ENCODE measurements at regions not wholly inside any gene's neighbourhood (a gene's known extent, or its start where the extent isn't known, plus 50 kb on each side); places are given as distances from the start of the nearest gene placed in this dataset.

GRCh38 chr3:135444058-135444457 lies 521.5 kb upstream of the PPP2R3A start:
- intact Hi-C loops (cut with micrococcal nuclease) (no loop called here), dilution Hi-C loops (cut with HindIII; ENCODE audit: low sequenced_read_pairs, unreplicated experiment) (no loop called here), in situ Hi-C loops (cut with MboI; ENCODE audit: low sequenced_read_pairs) (no loop called here)
- H4K20me1 ChIP-seq (ENCODE audit: insufficient read depth, low read length): no peaks in the 10 kb centered on the region
- no peaks in the 10 kb centered on the region for H3K79me1 ChIP-seq (ENCODE audit: low read depth in 1 of 2, low read length in 2 of 2)
- DNase-seq (no peak), ATAC-seq (ENCODE audit: low read depth) (no peak)
- no peak for TF ChIP-seq RFX5 (IDR thresholded peaks at IDR 0.05; ENCODE audit: low read depth, low read length)
- no peak for TF ChIP-seq USF2 (IDR thresholded peaks at IDR 0.05; ENCODE audit: low read depth, low read length)
- TF ChIP-seq NFE2L2 (IDR thresholded peaks at IDR 0.05; ENCODE audit: low read depth, low read length): no peak
- TF ChIP-seq ELK1 (IDR thresholded peaks at IDR 0.05; ENCODE audit: borderline replicate concordance, low read depth, low read length): no peak
- no peak for TF ChIP-seq SMC3 (IDR thresholded peaks at IDR 0.05; ENCODE audit: low read depth, low read length)
- no peak for TF ChIP-seq POLR2A (IDR thresholded peaks at IDR 0.05; ENCODE audit: low read depth, low read length)
- no peak for TF ChIP-seq MAZ (IDR thresholded peaks at IDR 0.05; ENCODE audit: borderline replicate concordance, low read depth, low read length)
- no peak for TF ChIP-seq CEBPB (IDR thresholded peaks at IDR 0.05; ENCODE audit: low read depth, low read length)
- TF ChIP-seq CTCF (conservative IDR thresholded peaks at IDR 0.05; ENCODE audit: low read depth, low read length): no peak
- TF ChIP-seq CHD1 (IDR thresholded peaks at IDR 0.05; ENCODE audit: low read depth, low read length): no peak
- no peak for TF ChIP-seq FOS (IDR thresholded peaks at IDR 0.05; ENCODE audit: low read depth, low read length)
- TF ChIP-seq RCOR1 (IDR thresholded peaks at IDR 0.05; ENCODE audit: insufficient replicate concordance, low read length): no peak
- no peak for TF ChIP-seq BHLHE40 (IDR thresholded peaks at IDR 0.05; ENCODE audit: low read depth, low read length)
- no peak for TF ChIP-seq MXI1 (IDR thresholded peaks at IDR 0.05; ENCODE audit: borderline replicate concordance, low read depth, low read length)
- no peak overlapping the region for H3K9ac ChIP-seq (ENCODE audit: low read depth, low read length)
- no peak overlapping the region for H3K4me3 ChIP-seq (ENCODE audit: insufficient read depth, low read depth, low read length)
- no peaks in the 10 kb centered on the region for H3K36me3 ChIP-seq (ENCODE audit: control insufficient read depth, insufficient read depth, low read length)
- no peak overlapping the region for H2BK120ac ChIP-seq (ENCODE audit: low read depth, low read length)
- no peak overlapping the region for H4K91ac ChIP-seq (ENCODE audit: insufficient read depth, low read depth, low read length)
- ChIA-PET POLR2A (ENCODE audit: unreplicated experiment) (no interaction called here), CTCF (interaction anchor here (0.5 kb wide), 1 partner anchor 523 kb away, joined by 4 read pairs; no protein-coding TSS in a partner anchor)
- H4K8ac ChIP-seq (ENCODE audit: low read depth in 2 of 2, low read length in 2 of 2): no peak overlapping the region
- H3K27me3 ChIP-seq (ENCODE audit: control insufficient read depth, insufficient read depth, low read length): no peaks in the 10 kb centered on the region
- no peaks in the 10 kb centered on the region; the same call in 1 of the 2 replicates for H3K9me3 ChIP-seq (ENCODE audit: control insufficient read depth, insufficient read depth, low read length)
- H4K5ac ChIP-seq (ENCODE audit: low read depth, low read length): no peak overlapping the region
- H2BK20ac ChIP-seq (ENCODE audit: low read depth, low read length): no peak overlapping the region
- no peak overlapping the region for H3K27ac ChIP-seq (ENCODE audit: insufficient read depth, low read length)
- no peak overlapping the region for H2BK15ac ChIP-seq (ENCODE audit: low read depth, low read length)
- no peak overlapping the region for H3K18ac ChIP-seq (ENCODE audit: low read depth, low read length)
- no CpG with 5 or more reads among the region's 5 CpGs for WGBS, 2 experiments (ENCODE audit: extremely low coverage in 2 of 2, insufficient read length in 1 of 2)
- no peak overlapping the region for H3K14ac ChIP-seq (replicated peaks; ENCODE audit: low read depth, low read length)
- no peak overlapping the region for H2AFZ ChIP-seq (replicated peaks; ENCODE audit: low read length, poor library complexity)
- no peak overlapping the region for H2BK5ac ChIP-seq (ENCODE audit: low read depth, low read length, poor library complexity, severe bottlenecking)
- no peak overlapping the region for H3K4me2 ChIP-seq (ENCODE audit: low read depth, low read length)
- H3K9me1 ChIP-seq (ENCODE audit: insufficient read depth, low read length): no peaks in the 10 kb centered on the region
- no peaks in the 10 kb centered on the region for H3K4me1 ChIP-seq (ENCODE audit: control insufficient read depth, insufficient read depth, low read length)
- no peak overlapping the region for H2AK9ac ChIP-seq (replicated peaks; ENCODE audit: low read depth, low read length, poor library complexity)
- no peak overlapping the region for H3K56ac ChIP-seq (ENCODE audit: extremely low read depth, insufficient read depth, low read length)
- H3K4ac ChIP-seq (ENCODE audit: low read depth, low read length): no peak overlapping the region
- H2AK5ac ChIP-seq (ENCODE audit: low read depth, low read length): no peak overlapping the region
- no peak overlapping the region for H3K23ac ChIP-seq (ENCODE audit: low read depth, low read length)
- no TSS peak for BruUV-seq (replicated peaks)
